HG03439 (cell line): ENCODE measurements at regions not wholly inside any gene's neighbourhood (a gene's known extent, or its start where the extent isn't known, plus 50 kb on each side); places are given as distances from the start of the nearest gene placed in this dataset.
"Not testable (repeated sequence)": the region's sequence is repeated elsewhere in the genome, so short reads cannot be mapped to it uniquely, and the experiment has no call there.

ENCODE experiments used
- ATAC-seq: cut with Tn5 transposase; IDR thresholded peaks from one replicate; pipeline ENCODE4 v1.9.1; 2021; ENCODE audit warnings: mild to moderate bottlenecking, moderate library complexity; ENCODE audit not compliant: unreplicated experiment

DNA sequence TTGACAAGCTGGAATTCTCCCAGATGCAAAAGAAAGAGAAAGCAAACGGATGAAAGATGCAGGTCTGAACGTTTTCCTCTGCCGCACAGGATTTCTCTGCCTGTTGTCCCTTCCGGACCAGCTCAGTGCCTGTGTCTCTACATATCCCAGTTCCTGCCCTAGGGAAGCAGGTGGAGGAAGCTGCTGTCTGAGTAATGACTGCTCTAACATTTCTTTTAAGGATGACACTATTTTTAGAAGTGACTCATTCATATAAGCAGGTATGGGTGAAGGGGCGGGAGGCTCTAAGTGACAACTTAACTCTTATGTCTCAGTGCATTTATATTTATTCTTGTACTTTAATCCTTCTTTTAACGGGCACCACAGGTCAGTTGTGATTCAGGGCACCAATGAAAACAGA, 128.8 kb downstream of the SLC24A2 start:
- ATAC-seq, result no peak

DNA sequence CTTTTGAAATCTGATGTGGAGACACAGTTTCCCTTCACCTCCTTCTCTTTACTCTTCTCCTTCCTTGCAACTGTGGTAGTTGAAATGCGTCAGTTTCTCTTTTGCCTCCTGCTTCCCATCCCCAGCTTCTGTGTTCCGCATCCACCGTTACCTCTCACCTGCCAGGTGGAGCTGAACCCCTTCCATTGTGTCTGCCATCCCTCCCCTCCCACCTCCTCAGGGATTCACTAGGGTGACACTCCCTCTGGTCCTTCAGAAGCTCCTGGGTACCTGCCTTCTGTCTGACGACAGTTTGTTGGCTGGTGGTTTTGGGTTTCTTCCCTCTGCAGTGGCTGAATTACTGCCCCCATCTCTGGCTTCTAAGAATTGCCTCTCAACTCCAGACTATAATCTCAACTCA, 132.1 kb downstream of the SLC24A2 start:
- no peak for ATAC-seq

GRCh38 chr9:19651681-19652080, 137.2 kb downstream of the SLC24A2 start:
- ATAC-seq, result no peak

GRCh38 chr9:19650312-19650711, 138.5 kb downstream of the SLC24A2 start:
- ATAC-seq, result no peak

DNA sequence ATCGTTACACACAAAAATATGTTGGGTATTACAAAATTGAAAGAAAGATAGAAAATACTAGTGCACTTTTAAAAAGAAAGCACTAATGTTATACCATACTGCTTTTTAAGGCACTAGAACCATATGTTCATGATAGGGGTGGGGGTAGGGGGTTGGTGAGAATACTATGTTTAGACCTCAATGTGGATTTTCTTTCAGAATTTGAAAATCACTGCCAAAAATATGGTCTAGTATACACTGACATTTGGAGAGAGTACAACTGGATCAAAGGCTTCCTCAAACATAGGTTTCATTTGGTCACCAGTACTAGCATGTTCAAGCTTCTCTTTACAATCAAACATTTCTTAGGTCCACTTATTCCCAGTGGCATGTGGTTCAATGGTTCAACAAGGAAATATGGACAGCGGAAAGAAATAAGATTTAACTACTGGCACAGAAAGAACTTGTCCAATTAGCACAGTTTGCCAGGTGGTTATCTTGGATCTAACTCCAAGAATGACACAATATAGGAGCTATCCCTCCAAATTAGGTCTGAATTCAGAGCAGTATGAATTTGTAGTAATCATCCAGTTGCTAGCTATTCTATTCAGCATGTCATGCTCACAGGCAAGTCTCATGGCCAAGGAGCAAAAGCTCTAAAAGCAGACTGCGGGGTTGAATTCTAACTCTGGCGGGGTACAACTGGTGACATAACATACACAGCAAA, 139.3 kb downstream of the SLC24A2 start:
- no peak for ATAC-seq

- ATAC-seq, result no peak
Observed at GRCh38 chr9:19648672-19649071, 140.2 kb downstream of the SLC24A2 start.

- no peak for ATAC-seq
Observed at GRCh38 chr9:19643875-19644274, 145.0 kb downstream of the SLC24A2 start.

- no peak for ATAC-seq
Observed at GRCh38 chr9:19642256-19642655, 146.6 kb downstream of the SLC24A2 start.

DNA sequence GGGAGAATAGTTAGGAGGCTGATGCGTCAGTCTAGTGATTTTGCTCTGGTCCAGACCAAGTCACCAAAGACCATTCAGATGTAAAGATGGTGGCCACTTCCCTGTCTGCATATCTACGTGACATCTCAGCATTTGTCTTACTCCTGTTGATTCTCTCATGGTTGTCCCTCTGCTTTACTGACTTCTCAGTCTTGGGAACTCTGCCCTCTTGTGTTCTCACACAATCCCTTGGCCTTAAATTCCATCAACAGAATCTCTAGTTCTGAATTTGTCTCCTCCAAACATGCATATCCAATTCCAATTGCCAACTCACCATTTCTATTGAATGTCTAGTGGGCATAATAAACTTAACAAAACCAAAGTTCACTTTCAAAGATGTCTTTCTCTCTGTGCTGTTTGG, 147.8 kb downstream of the SLC24A2 start:
- ATAC-seq, result no peak

- ATAC-seq, result no peak
Observed at GRCh38 chr9:19640014-19640413, 148.8 kb downstream of the SLC24A2 start.

- no peak for ATAC-seq
Observed at GRCh38 chr9:19637084-19637483, 151.8 kb downstream of the SLC24A2 start.

DNA sequence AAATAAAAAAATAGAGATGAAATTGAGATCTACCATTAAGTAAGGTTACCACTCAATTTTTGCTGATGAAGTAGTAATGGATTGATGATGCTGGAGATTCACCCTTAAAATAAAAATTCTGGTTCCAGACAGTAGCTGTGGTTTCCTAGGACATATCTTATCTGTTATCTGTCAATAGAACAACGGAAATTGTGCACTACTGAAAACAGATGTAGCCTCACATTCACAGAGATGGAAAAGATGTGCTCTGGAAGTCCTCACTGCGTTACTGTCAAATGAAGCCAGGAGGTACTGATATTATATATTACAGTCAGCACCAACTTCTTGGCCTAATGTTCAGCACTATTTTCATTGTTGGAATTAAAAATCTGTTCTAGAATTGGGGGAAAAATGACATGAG, 154.0 kb downstream of the SLC24A2 start:
- no peak for ATAC-seq

- no peak for ATAC-seq
Observed at GRCh38 chr9:19631181-19631580, 157.7 kb downstream of the SLC24A2 start.

GRCh38 chr9:19630760-19631159, 158.1 kb downstream of the SLC24A2 start:
- no peak for ATAC-seq

DNA sequence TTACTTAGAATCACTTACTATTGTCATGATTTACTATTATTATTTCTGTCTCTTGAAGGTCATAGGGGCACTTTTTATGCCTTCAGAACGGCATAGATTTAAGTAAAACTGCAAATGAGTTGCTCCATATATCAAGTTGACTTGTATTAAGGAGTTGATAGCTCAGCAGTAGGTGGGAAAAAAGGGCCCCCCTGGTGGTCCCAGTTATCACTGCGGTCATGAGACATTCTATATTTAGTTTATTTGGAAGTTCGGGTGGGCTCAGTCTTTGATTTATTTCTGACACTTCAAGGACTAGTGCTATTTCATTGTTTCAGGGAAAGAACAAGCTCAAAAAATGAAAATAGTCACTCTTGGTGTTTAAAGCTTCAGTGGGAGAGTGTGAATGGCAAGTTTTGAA, 159.3 kb downstream of the SLC24A2 start:
- no peak for ATAC-seq

GRCh38 chr9:19625426-19625825, 163.4 kb downstream of the SLC24A2 start:
- ATAC-seq, result not testable (repeated sequence)

DNA sequence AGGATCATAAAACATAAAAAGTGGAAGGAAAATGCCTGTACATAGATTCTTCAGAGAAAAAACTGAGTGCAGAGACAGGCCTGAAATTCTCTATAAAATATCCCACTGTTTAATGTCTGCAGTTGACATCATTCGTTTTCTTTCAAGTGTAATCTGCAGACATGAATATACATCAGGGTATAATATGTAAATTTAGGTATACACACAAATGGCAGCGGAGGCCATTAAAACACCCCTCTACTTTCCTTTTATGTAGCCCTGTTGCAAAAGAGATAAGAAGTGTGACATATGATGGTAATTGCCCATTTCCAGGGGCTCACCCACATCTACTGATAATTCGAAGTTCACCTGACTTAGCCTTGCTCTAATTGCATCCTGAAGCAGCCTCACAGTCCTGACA, 164.3 kb downstream of the SLC24A2 start:
- no peak for ATAC-seq

GRCh38 chr9:19623941-19624340, 164.9 kb downstream of the SLC24A2 start:
- no peak for ATAC-seq

GRCh38 chr9:19620326-19620725, 168.5 kb downstream of the SLC24A2 start:
- ATAC-seq, result no peak

DNA sequence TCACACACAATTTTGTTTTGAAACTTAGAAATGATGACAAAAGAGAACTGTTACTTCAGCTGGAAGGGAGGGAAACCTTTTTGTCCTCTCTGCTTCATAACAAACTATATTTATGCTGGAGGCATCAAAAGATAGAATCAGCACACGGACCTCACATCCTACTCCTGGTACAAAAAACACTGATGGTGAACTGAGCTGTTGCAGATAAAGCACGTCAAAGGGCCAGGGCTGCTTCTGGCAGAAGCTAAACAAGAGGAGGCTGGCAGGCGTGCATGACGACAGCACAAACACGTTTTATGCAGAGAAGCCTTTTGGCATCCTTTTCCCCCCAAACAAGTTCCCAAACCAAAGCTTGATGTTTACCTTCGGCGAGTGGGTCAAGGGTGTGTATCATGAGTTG, 169.6 kb downstream of the SLC24A2 start:
- no peak for ATAC-seq

GRCh38 chr9:19618816-19619215, 170.0 kb downstream of the SLC24A2 start:
- ATAC-seq, result no peak

GRCh38 chr9:19615036-19615624, 173.7 kb downstream of the SLC24A2 start:
- ATAC-seq, result no peak

DNA sequence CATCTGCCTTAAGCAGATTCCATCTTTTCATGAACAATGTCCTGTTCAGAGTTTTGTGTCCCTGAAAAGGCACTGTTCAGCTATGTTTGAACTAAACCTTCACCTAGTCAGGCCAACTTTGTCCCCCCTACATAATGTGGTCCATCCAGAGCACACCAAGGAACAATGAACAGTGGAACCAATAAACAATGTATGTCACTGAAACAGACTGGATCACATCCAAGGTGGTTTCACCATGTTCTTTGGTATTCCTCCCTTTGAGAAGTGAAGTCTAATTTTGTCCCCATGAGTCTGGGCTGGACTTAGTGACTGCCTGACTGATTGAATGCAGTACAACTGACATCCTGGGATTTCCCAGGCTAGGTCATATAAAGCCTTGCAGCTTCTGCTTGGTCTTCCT, 174.5 kb downstream of the SLC24A2 start:
- ATAC-seq, result no peak
